ENCODE measurements at regions not wholly inside any gene's neighbourhood (a gene's known extent, or its start where the extent isn't known, plus 50 kb on each side); places are given as distances from the start of the nearest gene placed in this dataset.

- no peak for DNase-seq
Observed at GRCh38 chr1:88104886-88105285, 579.2 kb upstream of the PKN2 start.

DNA sequence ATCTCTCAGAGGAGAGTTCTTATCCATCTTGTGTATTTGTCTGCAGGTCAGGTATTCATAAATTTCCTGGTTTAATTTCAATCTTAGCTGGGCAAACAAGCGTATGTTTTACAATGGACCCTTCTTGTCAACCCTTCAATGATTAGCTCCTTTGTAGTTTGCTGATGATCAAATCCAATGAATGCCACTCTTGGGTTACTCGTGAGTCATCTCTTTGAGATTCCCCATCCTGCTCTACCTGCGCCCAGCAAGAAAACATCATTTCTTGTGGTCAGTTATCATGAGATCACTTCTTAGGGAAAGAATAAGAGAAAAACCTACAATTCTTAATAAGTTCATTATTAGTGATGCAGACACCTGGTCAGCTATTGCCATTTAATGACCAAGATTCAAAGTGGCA, 572.3 kb upstream of the PKN2 start:
- DNase-seq = no peak

- DNase-seq = no peak
Observed at GRCh38 chr1:88117597-88117996, 566.5 kb upstream of the PKN2 start.

GRCh38 chr1:88118176-88118845, 565.8 kb upstream of the PKN2 start:
- DNase-seq = no peak

GRCh38 chr1:88124614-88125013, 559.5 kb upstream of the PKN2 start:
- no peak for DNase-seq

DNA sequence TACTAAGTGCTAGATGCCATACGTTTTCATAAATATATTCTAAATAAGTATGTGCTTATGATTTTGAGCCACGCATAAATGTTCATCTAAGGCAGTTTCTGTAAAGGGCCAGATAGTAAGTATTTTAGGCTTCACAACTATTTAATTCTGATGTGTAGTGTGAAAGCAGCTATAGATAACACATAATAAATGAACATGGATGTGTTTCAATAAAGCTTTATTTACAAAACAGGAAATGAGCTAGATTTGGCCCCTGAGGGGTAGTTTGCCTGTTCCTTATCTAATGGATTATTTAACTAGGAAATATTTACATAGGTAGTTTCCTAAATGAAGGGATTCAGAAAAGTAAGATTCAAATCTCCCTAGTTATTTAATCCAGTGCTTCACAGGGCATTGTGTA, 557.6 kb upstream of the PKN2 start:
- no peak for DNase-seq

- DNase-seq = no peak
Observed at GRCh38 chr1:88133991-88134390, 550.1 kb upstream of the PKN2 start.

DNA sequence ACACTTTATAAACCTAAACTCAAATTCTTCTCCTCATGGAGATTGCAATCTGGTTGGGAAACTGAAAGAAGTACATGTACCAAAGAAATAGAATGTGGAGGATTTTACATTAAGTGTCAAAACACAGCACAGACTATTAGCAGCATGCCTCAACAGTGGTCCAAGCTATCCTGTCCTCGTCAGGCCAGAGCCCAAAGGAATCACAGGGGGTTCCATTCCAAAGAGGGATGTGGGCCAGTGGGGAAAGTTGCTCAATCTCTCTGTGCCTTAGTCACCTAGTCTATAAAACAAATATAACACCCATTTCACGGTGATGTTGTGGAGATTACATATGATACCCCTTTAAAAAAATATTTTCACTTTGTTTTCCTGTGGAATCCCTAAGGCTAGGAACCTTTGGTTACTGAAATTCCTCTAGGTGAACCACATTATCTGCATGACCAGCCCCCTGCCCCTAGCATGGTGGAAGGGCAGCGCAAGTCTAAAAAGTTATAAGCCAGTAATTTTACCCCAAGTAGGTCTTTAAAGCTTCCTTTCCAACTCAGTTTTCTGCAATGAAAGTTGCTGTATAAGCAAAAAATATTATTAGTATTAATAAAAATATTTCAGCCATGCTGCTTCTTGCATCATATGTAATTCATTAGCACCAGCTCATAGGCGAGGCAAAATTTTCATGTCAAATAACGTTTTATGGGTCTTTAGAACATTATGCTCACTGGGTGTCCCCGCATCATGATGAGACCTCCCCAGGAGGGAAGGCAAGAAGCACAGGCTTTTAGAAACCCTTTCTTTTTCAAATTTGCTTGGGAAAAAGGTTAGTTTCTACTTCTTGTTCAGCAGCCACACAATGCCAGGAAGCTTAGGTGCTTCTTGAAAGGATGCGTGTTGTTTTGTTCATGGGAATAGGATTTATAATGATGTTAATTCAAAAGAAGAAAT, 548.8 kb upstream of the PKN2 start:
- DNase-seq = no peak

DNA sequence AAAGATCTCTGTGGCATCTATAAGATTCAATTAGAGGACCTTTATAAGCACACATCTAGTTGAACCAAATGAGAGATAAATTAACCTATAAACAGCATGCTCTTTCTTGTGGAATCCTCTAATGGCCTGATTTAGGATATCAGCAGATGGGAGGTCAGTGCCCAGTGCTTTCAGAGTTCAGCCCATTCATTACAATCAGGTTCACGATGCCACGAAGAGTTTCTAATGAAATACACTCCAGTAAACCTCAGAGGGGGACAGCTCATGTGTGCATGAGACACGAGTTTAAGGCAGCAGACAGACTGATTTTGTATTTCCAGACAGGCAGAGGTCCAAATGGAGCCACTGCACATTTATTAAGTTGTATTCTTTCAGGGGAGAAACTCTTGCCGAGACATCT, 544.4 kb upstream of the PKN2 start:
- no peak for DNase-seq

- DNase-seq = no peak
Observed at GRCh38 chr1:88140325-88140724, 543.7 kb upstream of the PKN2 start.

DNA sequence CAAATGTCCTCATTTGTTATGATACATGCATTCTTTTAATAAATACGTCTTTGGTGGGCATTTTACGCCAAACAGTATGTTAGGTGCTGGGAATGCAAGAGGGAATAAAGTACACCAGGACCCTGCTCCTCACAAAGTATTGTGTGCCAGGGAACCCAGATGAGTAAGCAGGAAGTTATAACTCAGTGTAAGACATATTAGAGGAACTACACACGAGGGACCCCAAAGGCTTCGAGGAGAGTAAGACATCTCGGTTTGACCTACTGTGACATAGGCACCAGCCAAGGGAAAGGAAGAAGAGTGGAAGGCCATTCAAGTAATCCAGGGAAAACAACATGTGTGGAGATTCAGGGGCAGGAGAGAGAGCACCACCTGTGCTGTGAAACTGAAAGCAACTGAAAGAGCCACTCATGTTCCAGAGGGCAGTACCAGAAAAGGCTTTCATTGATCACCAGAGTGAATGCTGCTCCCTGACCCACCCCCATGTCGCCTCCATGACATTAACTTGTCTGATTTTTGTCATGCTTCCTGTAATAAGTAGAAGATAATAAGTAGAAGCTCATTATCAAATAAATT, 542.5 kb upstream of the PKN2 start:
- DNase-seq = no peak

- DNase-seq = no peak
Observed at GRCh38 chr1:88145752-88146151, 538.3 kb upstream of the PKN2 start.

DNA sequence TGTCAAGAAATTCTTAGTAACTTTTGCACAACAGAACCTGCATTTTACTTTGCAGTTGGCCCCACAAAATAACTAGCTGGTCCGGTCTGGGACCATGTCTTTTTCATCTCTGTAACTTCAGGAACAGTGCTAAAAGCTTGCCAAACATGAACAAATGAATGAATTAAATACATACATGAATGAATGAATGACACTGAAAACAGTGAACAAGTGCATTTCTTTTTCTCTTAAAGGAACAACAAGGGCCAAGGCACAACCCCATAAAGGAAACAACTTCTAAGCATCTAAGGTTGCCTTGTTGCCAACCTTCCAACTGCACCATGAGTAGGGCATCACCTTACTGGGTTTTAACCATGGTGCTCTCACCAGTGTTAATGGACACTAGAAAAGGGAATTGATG, 534.4 kb upstream of the PKN2 start:
- DNase-seq = no peak

- DNase-seq = no peak
Observed at GRCh38 chr1:88150330-88150729, 533.7 kb upstream of the PKN2 start.

DNA sequence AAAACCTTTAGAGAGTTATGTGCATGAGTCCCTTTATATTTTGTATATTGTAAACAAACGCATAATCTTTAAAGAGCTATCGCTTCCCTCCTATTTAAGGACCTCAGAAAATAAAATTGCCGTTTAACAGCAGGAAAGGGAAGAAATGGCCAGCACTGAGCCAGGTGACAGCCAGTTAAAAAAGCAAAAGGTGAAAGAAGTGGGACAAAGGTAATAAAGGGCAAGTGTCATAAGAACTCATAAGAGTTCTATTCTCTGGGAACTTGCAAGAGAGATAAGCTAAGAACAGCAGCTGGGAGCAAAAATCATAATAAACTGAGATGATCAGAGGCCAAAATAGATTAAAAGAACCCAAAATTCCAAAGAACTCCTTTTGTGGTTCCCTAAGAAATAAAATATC, 520.9 kb upstream of the PKN2 start:
- DNase-seq = no peak

DNA sequence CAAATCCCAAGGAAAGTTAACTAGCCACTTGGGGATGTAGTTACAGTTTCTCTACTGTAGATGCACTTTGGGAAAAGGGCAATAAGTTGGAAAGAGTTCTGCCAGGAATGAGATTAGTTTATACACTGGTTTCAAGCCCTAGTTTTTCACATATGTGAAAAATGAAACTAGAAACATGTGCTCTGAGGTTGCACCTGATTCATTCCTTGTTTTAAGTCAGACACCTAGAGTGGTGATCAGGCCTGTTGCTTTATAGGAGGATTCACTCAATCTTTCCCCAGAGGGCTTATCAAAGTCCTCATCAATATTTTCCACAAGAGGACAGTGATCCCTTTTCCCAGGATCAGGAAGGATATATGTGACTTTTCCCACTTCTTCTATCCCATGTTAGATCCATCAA, 515.9 kb upstream of the PKN2 start:
- DNase-seq = no peak

DNA sequence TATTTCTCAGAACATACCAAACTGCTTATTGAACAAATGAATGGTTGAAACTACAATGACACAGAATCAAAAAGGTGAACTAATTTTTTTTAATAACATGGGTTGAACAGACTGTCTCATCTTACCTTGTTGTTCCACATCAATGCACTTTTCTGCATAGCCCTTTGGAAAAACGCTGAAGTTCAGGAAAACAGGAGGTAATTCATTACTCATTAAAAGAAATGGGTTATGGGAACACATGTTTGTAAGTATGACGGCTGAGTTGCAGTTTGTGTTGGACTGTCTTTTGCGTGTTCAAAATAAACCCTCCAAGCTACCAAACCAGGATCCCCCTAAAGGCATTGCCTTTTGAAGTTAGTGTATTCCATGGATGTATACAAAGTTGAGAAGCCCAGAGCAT, 514.9 kb upstream of the PKN2 start:
- DNase-seq = no peak

DNA sequence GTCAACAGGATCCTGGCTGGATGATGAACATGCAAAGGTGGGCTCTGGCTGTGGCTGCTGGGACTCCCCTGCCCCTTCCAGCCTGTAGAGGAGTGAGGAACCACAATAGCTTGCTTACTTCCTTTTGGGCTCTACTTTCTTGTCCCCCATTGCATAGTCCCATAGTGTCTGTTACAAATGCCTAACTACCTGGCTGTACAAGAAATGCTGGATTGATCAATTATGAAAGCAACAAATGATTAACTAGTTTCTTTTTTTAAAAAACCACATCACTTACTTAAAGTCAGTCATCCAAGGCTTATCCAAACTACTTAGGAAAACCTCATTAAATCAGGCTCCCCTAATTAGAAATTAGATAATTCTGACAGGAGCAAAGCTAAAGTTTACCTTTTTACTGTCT, 514.1 kb upstream of the PKN2 start:
- no peak for DNase-seq

DNA sequence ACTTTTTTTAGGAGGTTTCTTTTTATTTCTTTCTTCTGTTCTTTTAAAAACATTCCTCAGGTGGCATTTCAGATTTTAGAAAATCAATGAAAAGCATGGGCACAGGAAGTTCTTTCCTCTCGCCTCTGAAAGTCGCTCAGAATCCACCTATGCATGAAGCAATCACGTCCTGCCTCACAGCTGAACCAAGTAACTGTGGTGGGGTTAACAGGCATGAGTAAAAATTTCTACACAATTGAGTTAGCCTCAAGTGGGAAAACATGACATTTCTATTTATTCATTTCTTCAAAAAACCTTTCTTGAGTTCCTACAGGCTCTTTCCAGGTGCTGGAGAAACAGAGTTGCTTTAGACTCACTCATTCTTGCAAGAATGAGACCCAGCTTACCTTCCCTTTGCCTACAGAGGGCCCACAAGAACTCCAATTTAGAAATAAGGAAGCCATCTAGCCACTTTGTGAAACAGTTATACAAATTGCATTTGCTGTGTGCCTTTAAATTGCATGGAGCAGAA, 508.9 kb upstream of the PKN2 start:
- no peak for DNase-seq

- no peak for DNase-seq
Observed at GRCh38 chr1:88175631-88176226, 508.3 kb upstream of the PKN2 start.

DNA sequence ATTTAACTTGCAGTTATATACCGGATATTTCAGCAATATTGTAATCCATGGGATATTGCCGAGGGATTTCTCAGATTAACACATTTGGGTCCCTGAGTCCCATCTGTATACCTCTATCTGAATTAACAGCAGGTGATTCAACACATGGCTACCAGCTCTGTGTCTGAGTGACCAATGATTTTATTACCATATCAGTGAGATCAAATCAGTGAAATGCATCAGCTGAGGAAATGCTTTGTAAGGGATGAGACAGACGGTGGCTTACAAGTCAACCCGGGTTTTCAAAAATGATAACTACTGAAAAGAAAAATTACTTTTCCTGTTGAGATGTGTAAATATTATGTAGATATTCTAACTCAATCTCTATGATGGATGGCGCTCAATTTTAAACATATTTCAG, 504.1 kb upstream of the PKN2 start:
- no peak for DNase-seq

DNA sequence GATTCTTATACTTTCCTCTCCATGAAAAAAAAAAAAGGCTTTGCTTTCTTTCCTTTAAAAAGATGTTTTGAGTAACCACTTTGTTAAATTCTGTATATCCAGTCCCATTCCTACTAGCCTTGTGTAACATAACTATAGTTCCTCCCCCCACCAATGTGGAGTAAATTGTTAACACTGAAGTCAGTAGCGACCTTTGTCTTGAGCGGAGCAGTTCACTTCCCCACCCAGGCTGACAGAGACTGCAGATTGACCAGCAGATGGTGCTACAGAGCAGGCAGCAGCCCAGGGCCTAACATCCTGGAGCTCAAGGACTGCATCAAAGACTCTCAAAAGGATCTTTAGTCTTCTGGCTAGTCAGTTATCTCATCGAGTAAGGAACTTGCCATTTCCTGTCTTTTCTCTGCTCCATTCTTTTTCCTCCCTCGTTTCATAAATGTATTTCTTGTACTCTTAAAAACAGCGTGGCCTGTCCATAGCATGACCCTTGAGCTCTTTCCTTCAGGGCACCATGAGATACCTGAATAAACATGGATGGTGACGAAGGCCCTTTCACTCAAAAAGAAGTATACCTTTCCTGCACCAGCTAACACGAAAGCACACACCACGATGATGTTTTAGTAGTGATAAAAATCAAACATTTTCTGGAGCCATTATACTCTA, 503.5 kb upstream of the PKN2 start:
- peak; percentile 50 for DNase-seq

DNA sequence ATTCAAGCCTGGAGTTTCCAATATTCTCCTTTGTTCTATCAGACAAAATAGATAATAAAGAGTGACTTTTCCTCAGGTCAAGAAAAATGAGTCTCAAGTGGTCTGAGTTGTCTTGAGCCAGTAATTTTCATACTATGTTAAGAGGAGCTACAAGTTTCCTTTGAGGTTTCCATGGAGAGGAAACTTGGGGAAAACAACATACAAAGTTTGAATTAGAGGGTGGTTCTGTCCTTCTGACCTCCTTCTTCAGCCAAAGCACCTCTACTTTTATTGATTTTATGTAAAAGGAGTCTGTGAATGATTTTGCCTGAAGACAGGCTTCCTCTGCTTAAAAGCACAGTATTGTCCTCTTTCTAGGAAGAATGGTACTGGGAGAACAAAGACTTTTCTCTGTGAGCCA, 497.2 kb upstream of the PKN2 start:
- no peak for DNase-seq
